ENCODE measurements at regions not wholly inside any gene's neighbourhood (a gene's known extent, or its start where the extent isn't known, plus 50 kb on each side); places are given as distances from the start of the nearest gene placed in this dataset.
A peak's percentile ranks its signal among the peaks of the same experiment; 100 is the strongest.

- DNase-seq = no peak
Measured at GRCh38 chr12:76256904-76257303, 91.3 kb downstream of the BBS10 start.

- DNase-seq = no peak
Measured at GRCh38 chr12:76256321-76256720, 91.9 kb downstream of the BBS10 start.

- no peak for DNase-seq
Measured at GRCh38 chr12:76255692-76256091, 92.5 kb downstream of the BBS10 start.

GRCh38 chr12:76255281-76255680, 92.9 kb downstream of the BBS10 start:
- DNase-seq = no peak

- DNase-seq = no peak
Measured at GRCh38 chr12:76252031-76252430, 96.2 kb downstream of the BBS10 start.

- DNase-seq = no peak
Measured at GRCh38 chr12:76250256-76250655, 98.0 kb downstream of the BBS10 start.

GRCh38 chr12:76249501-76249900, 98.7 kb downstream of the BBS10 start:
- DNase-seq = peak; percentile 34

- DNase-seq = no peak
Measured at GRCh38 chr12:76247992-76248391, 100.2 kb downstream of the BBS10 start.

- no peak for DNase-seq
Measured at GRCh38 chr12:76247026-76247646, 101.1 kb downstream of the BBS10 start.

- DNase-seq = no peak
Measured at GRCh38 chr12:76246611-76247010, 101.6 kb downstream of the BBS10 start.

GRCh38 chr12:76244300-76244699, 103.9 kb downstream of the BBS10 start:
- DNase-seq = no peak

- DNase-seq = no peak
Measured at GRCh38 chr12:76242813-76243550, 105.2 kb downstream of the BBS10 start.

- DNase-seq = no peak
Measured at GRCh38 chr12:76241371-76241770, 106.8 kb downstream of the BBS10 start.

- no peak for DNase-seq
Measured at GRCh38 chr12:76240281-76240680, 107.9 kb downstream of the BBS10 start.

GRCh38 chr12:76238688-76239087, 109.5 kb downstream of the BBS10 start:
- DNase-seq = no peak

GRCh38 chr12:76237086-76237701, 111.0 kb downstream of the BBS10 start:
- DNase-seq = no peak

GRCh38 chr12:76236640-76237039, 111.6 kb downstream of the BBS10 start:
- DNase-seq = no peak

- no peak for DNase-seq
Measured at GRCh38 chr12:76234741-76235140, 113.5 kb downstream of the BBS10 start.

GRCh38 chr12:76232013-76232412, 116.2 kb downstream of the BBS10 start:
- DNase-seq = no peak

- no peak for DNase-seq
Measured at GRCh38 chr12:76226956-76227355, 121.3 kb downstream of the BBS10 start.

- DNase-seq = no peak
Measured at GRCh38 chr12:76226397-76226796, 121.8 kb downstream of the BBS10 start.

GRCh38 chr12:76223869-76224268, 124.3 kb downstream of the BBS10 start:
- no peak for DNase-seq

GRCh38 chr12:76220980-76221379, 127.2 kb downstream of the BBS10 start:
- no peak for DNase-seq

GRCh38 chr12:76219806-76220205, 128.4 kb downstream of the BBS10 start:
- DNase-seq = no peak
